ENCODE measurements at regions not wholly inside any gene's neighbourhood (a gene's known extent, or its start where the extent isn't known, plus 50 kb on each side); places are given as distances from the start of the nearest gene placed in this dataset.
"Not testable (repeated sequence)": the region's sequence is repeated elsewhere in the genome, so short reads cannot be mapped to it uniquely, and the experiment has no call there.

DNA sequence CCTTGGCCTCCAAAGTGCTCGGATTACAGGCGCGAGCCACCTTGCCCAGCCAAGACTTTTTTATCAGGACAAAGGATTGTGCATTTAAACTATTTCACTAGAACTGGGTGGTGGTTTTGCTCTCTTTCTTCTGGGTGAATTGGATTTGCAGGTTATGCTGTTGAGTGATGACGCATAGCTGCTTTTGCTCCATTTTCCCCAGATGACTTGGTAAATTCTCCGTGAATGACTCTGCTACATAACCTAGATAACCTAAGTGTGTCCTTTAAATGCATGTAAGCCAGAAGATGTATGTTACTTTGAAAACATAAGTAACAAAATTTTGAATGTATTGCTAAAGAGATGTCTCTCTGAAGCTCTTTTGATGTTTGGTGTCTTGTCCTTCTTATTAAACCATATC, 103.7 kb downstream of the NSUN5 start:
- FAIRE-seq: not testable (repeated sequence)

GRCh38 chr7:73203312-73203711, 105.3 kb downstream of the NSUN5 start:
- H3K36me3 ChIP-seq; H3K27me3 ChIP-seq; DNase-seq; intact Hi-C loops (cut with DNase I); H3K4me3 ChIP-seq; H3K27ac ChIP-seq; H3K9me3 ChIP-seq; FAIRE-seq; ATAC-seq; H3K4me1 ChIP-seq: not testable (repeated sequence)
- 96 to 97% methylated on average over 5 of the region's 5 CpGs for WGBS, 2 donors

More for the DNA sequence above, 103.7 kb downstream of the NSUN5 start:
- DNase-seq; H3K4me3 ChIP-seq; ATAC-seq; H3K4me1 ChIP-seq; H3K36me3 ChIP-seq; H3K9me3 ChIP-seq; H3K27me3 ChIP-seq; intact Hi-C loops (cut with DNase I); H3K27ac ChIP-seq: not testable (repeated sequence)
- WGBS, 2 donors: 86 to 92% methylated on average over 5 of the region's 5 CpGs

GRCh38 chr7:73201264-73201663, 107.4 kb downstream of the NSUN5 start:
- FAIRE-seq; H3K27me3 ChIP-seq; intact Hi-C loops (cut with DNase I); H3K27ac ChIP-seq; DNase-seq; ATAC-seq; H3K4me3 ChIP-seq; H3K36me3 ChIP-seq; H3K4me1 ChIP-seq; H3K9me3 ChIP-seq: not testable (repeated sequence)
- WGBS, 2 donors: 95% methylated on average over 8 of the region's 9 CpGs

DNA sequence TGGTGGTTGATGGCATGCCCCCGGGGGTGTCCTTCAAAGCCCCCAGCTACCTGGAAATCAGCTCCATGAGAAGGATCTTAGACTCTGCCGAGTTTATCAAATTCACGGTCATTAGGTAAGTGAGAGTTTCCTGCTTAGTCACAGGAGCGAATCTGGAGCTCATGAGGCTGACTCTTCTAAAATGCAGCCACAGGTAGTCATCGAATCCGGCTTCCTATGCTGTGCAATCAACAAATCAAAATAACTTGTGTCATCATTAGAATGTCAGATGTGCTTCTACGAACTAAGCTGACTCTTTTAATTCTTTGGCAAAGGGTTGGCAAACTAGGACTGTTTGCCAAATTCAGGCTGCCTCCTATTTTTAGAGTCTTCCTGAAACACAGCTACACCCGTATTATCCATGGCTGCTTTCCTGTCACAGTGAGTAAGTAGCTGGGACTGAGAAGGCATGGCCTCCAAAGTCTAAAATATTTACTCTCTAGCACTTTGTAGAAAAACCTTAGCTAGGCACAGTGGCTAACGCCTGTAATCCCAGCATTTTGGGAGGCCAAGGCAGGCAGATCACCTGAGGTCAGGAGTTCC, 108.0 kb downstream of the NSUN5 start:
- H3K27me3 ChIP-seq; H3K4me1 ChIP-seq; DNase-seq; H3K4me3 ChIP-seq; H3K9me3 ChIP-seq; intact Hi-C loops (cut with DNase I); H3K36me3 ChIP-seq; H3K27ac ChIP-seq; FAIRE-seq: not testable (repeated sequence)
- ATAC-seq: peak in 2 of 4 donors; percentile 61 to 71
- whole genome bisulfite sequencing, 2 donors: no CpG with 5 or more reads among the region's 9 CpGs

DNA sequence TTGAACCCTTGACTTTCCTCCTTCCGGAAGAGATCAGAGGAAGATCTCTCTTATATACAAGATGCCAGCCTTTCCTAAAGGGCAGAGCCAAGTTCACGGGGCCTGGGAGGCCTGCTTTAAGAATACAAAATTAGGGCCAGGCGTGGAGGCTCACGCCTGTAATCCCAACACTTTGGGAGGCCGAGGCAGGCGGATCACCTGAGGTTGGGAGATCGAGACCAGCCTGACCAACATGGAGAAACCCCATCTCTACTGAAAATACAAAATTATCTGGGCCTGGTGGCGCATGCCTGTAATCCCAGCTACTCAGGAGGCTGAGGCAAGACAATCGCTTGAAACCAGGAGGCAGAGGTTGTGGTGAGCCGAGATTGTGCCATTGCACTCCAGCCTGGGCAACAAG, 108.2 kb upstream of the SPDYE9 start:
- DNase-seq: peak in 1 of 6 donors; percentile 4
- H3K27ac ChIP-seq; H3K9me3 ChIP-seq; ATAC-seq; H3K36me3 ChIP-seq; intact Hi-C loops (cut with DNase I); FAIRE-seq; H3K4me1 ChIP-seq; H3K27me3 ChIP-seq; H3K4me3 ChIP-seq: not testable (repeated sequence)
- WGBS, 2 donors: 97 to 100% methylated on average over 7 to 8 of the region's 10 CpGs

- FAIRE-seq; H3K4me3 ChIP-seq; DNase-seq; H3K4me1 ChIP-seq; H3K9me3 ChIP-seq; H3K27ac ChIP-seq; intact Hi-C loops (cut with DNase I); H3K36me3 ChIP-seq; H3K27me3 ChIP-seq: not testable (repeated sequence)
- 86 to 91% methylated on average over 4 of the region's 9 CpGs for WGBS, 2 donors
- peak in 3 of 4 donors; percentile 65 to 76 (median 75) for ATAC-seq
Observed at GRCh38 chr7:73190483-73191155, 104.8 kb upstream of the SPDYE9 start.

DNA sequence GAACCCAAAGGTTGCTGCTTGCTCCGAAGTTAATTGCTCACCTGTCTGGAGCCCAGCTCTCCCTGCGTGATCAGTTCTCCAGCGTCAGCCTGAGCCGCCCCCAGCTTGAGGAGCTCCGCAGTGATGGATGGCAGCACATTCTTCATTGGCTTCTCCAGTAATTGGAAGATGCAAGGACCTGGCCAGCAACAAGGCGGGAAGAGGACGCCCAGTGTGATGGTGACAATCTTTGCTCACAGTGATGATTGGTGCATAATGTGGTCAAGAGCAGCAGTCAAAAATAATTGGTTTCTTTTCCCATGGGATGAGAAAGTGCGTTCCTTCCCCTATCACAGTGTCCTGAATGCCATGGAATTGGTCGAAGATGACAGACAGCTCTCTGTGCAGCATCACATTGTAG, 102.4 kb upstream of the SPDYE9 start:
- H3K4me3 ChIP-seq; H3K4me1 ChIP-seq; FAIRE-seq; H3K36me3 ChIP-seq; H3K9me3 ChIP-seq; H3K27ac ChIP-seq; ATAC-seq; intact Hi-C loops (cut with DNase I); H3K27me3 ChIP-seq: not testable (repeated sequence)
- WGBS, 2 donors: 92 to 96% methylated on average over 5 to 6 of the region's 9 CpGs
- DNase-seq: peak in 1 of 6 donors; percentile 1

DNA sequence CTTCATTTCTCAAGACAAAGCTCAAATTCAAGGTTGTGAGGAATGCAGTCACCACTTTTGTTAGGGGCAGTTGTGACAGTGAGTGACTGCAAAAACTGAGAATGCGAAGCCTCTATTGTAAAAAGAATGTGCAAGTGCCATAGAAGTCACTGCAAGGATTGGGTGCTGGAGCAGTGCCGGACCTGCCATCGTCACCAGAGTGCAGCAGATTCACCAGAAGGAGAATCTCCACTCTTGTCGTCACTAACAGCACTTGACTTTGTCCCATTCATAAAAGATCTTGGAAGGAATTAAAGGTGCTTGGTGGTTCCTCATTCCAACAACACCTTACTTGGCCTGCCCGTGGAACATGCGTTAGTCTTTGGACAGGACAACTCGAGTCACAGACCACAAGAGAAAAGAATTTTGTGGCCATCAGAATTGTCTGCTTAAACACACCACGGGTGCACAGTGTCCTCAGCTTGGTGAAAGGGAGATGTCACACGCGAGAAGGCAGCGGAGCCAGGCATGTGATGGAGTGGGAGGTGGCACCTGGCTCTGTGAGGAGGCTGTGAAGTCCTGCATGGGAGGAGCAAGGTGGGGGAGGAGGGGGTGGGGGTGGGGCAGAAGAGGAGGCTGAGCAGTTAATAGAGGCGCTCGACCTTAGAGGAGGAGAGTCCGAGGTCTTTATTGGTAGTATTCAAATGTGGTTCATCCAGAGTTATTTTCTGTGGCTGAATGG, 100.9 kb upstream of the SPDYE9 start:
- intact Hi-C loops (cut with DNase I); H3K4me1 ChIP-seq; FAIRE-seq; ATAC-seq; DNase-seq; H3K27me3 ChIP-seq; H3K4me3 ChIP-seq; H3K36me3 ChIP-seq; H3K9me3 ChIP-seq; H3K27ac ChIP-seq: not testable (repeated sequence)
- WGBS, 2 donors: no CpG with 5 or more reads among the region's 14 CpGs

- H3K36me3 ChIP-seq; H3K9me3 ChIP-seq; intact Hi-C loops (cut with DNase I); H3K4me1 ChIP-seq; H3K27ac ChIP-seq; DNase-seq; H3K27me3 ChIP-seq; ATAC-seq; H3K4me3 ChIP-seq; FAIRE-seq: not testable (repeated sequence)
- WGBS, 2 donors: no CpG with 5 or more reads among the region's 5 CpGs
Observed at GRCh38 chr7:73176813-73177212, 91.0 kb upstream of the SPDYE9 start.

DNA sequence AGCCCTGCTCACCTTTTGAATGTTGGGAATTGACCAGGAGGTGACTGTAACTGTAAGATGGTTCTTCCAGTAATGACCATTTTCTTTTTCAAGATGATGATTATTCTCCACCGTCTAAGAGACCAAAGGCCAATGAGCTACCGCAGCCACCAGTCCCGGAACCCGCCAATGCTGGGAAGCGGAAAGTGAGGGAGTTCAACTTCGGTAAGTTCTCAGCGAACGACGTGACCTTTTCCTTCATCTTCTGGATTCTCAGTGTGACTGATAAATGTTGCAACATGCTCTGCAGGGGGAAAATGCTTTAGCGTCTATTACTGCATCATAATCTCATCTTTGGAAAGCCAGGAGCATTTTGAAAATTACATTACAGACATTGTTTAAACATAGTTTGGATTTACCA, 89.5 kb upstream of the SPDYE9 start:
- peak in 1 of 4 donors; percentile 22 for ATAC-seq
- H3K36me3 ChIP-seq; DNase-seq; H3K27ac ChIP-seq; intact Hi-C loops (cut with DNase I); FAIRE-seq; H3K9me3 ChIP-seq; H3K27me3 ChIP-seq; H3K4me1 ChIP-seq; H3K4me3 ChIP-seq: not testable (repeated sequence)
- no CpG with 5 or more reads among the region's 10 CpGs for WGBS, 2 donors

GRCh38 chr7:73170902-73171301, 85.1 kb upstream of the SPDYE9 start:
- H3K9me3 ChIP-seq; FAIRE-seq; H3K27ac ChIP-seq; H3K36me3 ChIP-seq; H3K4me1 ChIP-seq; H3K27me3 ChIP-seq; H3K4me3 ChIP-seq; intact Hi-C loops (cut with DNase I); ATAC-seq: not testable (repeated sequence)
- WGBS, 2 donors: 86 to 92% methylated on average over 6 of the region's 6 CpGs
- DNase-seq: peak in 1 of 6 donors; percentile 37

- H3K9me3 ChIP-seq; H3K27me3 ChIP-seq; ATAC-seq; H3K36me3 ChIP-seq; intact Hi-C loops (cut with DNase I); DNase-seq; H3K4me1 ChIP-seq; H3K4me3 ChIP-seq; FAIRE-seq; H3K27ac ChIP-seq: not testable (repeated sequence)
- WGBS, 2 donors: 93 to 100% methylated on average over 4 of the region's 5 CpGs
Observed at GRCh38 chr7:73170415-73170814, 84.6 kb upstream of the SPDYE9 start.
